ENCODE measurements at regions not wholly inside any gene's neighbourhood (a gene's known extent, or its start where the extent isn't known, plus 50 kb on each side); places are given as distances from the start of the nearest gene placed in this dataset.
"Not testable (repeated sequence)": the region's sequence is repeated elsewhere in the genome, so short reads cannot be mapped to it uniquely, and the experiment has no call there.

DNA sequence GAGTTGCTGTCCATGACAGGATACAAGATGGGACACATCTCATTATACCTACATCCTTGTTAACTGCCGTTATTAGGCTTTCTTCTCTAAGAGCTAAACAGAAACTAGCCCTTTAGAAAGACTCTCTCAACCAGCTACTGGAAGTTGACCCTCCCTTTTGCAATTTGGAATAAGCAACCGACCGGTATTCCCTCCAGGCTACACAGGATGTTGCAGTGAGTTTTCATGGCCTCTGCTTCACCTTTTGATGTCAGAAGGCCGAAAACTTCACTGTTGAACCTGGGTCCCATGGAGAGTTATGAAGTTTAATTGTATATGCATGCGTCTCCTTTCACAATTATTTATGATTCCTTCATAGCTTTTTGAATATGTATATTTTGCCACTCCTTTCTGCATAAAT lies 1042.5 kb upstream of the SPRY2 start:
- no peak for DNase-seq
- H3K27ac ChIP-seq, result no peak overlapping the region
- no peak overlapping the region for H3K4me3 ChIP-seq (ENCODE audit: low read depth, low read length)
- in situ Hi-C loops (cut with HindIII; ENCODE audit: low pct_ligation_motif_present, low sequenced_read_pairs), result no loop called here
- no peaks in the 10 kb centered on the region for H3K27me3 ChIP-seq (replicated peaks)
- no peaks in the 10 kb centered on the region for H3K36me3 ChIP-seq (replicated peaks)
- TF ChIP-seq, protein P1, sequence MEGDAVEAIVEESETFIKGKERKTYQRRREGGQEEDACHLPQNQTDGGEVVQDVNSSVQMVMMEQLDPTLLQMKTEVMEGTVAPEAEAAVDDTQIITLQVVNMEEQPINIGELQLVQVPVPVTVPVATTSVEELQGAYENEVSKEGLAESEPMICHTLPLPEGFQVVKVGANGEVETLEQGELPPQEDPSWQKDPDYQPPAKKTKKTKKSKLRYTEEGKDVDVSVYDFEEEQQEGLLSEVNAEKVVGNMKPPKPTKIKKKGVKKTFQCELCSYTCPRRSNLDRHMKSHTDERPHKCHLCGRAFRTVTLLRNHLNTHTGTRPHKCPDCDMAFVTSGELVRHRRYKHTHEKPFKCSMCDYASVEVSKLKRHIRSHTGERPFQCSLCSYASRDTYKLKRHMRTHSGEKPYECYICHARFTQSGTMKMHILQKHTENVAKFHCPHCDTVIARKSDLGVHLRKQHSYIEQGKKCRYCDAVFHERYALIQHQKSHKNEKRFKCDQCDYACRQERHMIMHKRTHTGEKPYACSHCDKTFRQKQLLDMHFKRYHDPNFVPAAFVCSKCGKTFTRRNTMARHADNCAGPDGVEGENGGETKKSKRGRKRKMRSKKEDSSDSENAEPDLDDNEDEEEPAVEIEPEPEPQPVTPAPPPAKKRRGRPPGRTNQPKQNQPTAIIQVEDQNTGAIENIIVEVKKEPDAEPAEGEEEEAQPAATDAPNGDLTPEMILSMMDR (IDR thresholded peaks at IDR 0.05; ENCODE audit: low read depth, low read length, missing control alignments), result no peak

DNA sequence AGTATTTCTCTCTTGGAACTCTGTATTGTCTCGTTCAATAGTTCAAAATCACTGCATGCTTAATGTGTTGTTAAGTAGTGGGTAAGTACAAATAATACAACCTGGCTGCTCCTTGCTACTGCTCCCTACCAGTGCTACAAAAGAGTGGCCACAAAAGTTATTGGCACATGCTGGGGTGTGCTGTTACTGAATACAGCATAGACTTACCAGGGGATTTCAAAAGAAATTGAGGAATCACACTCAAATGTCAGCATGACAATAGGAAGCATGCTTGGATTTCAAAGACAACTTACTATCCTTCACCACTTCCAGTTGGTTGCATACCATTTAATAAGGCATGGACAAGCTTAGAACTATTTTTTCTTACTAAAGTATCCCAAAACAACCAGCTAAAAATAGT lies 1041.3 kb upstream of the SPRY2 start:
- TF ChIP-seq, protein P1 (IDR thresholded peaks at IDR 0.05; ENCODE audit: low read depth, low read length, missing control alignments), result no peak
- in situ Hi-C loops (cut with HindIII; ENCODE audit: low pct_ligation_motif_present, low sequenced_read_pairs), result no loop called here
- no peaks in the 10 kb centered on the region for H3K36me3 ChIP-seq (replicated peaks)
- no peak overlapping the region for H3K27ac ChIP-seq
- no peak for DNase-seq
- H3K27me3 ChIP-seq (replicated peaks), result no peaks in the 10 kb centered on the region
- H3K4me3 ChIP-seq (ENCODE audit: low read depth, low read length), result no peak overlapping the region

DNA sequence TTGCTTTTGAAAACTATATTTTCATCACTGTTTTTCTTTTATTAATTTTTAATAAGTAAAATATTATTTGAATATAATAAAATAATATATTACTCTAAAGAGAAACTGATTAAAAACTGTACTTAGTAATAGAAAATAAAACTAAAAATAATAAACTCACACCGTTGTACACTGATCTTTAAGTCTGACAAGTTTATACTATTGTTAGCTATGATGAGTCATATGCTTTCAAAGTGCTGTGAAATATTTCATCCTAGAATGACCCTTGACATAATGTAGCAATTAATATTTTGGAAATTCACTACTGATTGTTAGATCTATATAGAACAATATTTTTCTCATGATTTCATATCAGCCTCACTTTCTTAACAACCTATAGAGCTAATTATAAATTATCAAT lies 1040.6 kb upstream of the SPRY2 start:
- Histone ChIP-seq H3K36me3 (replicated peaks) (no peaks in the 10 kb centered on the region), H3K27me3 (replicated peaks) (no peaks in the 10 kb centered on the region), H3K4me3 (ENCODE audit: low read depth, low read length) (no peak overlapping the region), H3K27ac (no peak overlapping the region)
- DNase-seq, result no peak
- TF ChIP-seq, protein P1 (IDR thresholded peaks at IDR 0.05; ENCODE audit: low read depth, low read length, missing control alignments), result no peak
- in situ Hi-C loops (cut with HindIII; ENCODE audit: low pct_ligation_motif_present, low sequenced_read_pairs), result no loop called here

DNA sequence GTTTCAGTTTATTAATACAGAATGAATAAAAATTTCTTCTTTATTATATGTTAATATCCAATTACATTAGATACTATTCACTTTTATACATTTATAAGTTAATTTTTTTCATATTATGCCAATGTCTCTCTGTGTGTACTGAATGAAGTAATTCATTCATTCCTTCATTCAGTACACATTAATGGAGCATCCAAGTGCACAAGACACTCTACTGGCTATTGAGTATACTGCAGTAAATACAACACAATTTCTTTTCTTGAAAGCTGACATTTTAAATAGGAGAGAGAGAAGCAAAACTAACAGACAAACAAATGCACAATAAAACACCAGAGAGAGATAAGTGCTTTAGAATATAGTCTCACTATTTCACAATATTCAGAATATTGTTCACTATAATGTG lies 1038.3 kb upstream of the SPRY2 start:
- DNase-seq, result no peak
- H3K27me3 ChIP-seq (replicated peaks), result no peaks in the 10 kb centered on the region
- TF ChIP-seq, protein P1 (IDR thresholded peaks at IDR 0.05; ENCODE audit: low read depth, low read length, missing control alignments), result no peak
- H3K4me3 ChIP-seq (ENCODE audit: low read depth, low read length), result no peak overlapping the region
- in situ Hi-C loops (cut with HindIII; ENCODE audit: low pct_ligation_motif_present, low sequenced_read_pairs), result no loop called here
- H3K36me3 ChIP-seq (replicated peaks), result no peaks in the 10 kb centered on the region
- H3K27ac ChIP-seq, result no peak overlapping the region

DNA sequence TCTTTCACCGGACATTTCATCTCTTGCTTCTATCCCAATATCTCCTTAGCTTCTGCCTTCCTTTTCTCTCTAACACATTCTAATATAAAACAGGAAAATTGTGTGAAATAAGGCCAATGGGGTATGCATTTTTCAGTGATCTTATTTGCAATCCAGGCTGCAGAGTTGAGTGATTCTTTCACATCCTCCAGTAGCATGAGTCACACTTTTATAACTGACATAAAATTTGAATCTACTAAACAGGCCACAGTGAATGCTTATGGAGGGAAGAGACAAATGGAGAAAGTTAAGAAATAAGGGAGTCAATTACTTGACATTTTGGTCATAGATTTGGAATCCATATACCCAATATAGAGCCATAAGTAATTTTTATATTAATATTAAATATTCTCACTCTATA lies 1037.0 kb upstream of the SPRY2 start:
- in situ Hi-C loops (cut with HindIII; ENCODE audit: low pct_ligation_motif_present, low sequenced_read_pairs), result no loop called here
- H3K27ac ChIP-seq, result no peak overlapping the region
- no peak for DNase-seq
- no peak overlapping the region for H3K4me3 ChIP-seq (ENCODE audit: low read depth, low read length)
- no peaks in the 10 kb centered on the region for H3K36me3 ChIP-seq (replicated peaks)
- TF ChIP-seq, protein P1 (IDR thresholded peaks at IDR 0.05; ENCODE audit: low read depth, low read length, missing control alignments), result no peak
- no peaks in the 10 kb centered on the region for H3K27me3 ChIP-seq (replicated peaks)

DNA sequence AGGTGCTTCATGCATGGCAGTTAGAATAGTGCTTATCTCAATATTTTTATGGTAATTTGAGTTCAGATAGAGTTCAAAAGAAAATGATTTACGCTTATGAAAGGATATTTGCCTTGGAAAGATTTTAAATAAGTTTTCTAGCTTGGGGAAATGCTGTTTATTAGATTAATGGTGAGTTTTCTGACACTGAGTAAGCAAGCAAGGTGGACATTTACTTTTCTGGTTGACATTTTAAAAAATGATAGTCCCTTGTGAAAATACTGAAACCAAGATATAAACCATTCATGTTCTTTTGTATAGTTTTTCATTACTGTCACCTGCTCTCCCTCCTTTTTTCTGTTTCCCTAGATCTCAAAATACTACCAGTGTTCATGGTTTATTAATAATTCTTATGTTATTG lies 1034.8 kb upstream of the SPRY2 start:
- TF ChIP-seq, protein P1 (IDR thresholded peaks at IDR 0.05; ENCODE audit: low read depth, low read length, missing control alignments), result no peak
- in situ Hi-C loops (cut with HindIII; ENCODE audit: low pct_ligation_motif_present, low sequenced_read_pairs), result no loop called here
- Histone ChIP-seq H3K4me3 (ENCODE audit: low read depth, low read length) (no peak overlapping the region), H3K36me3 (replicated peaks) (no peaks in the 10 kb centered on the region), H3K27ac (no peak overlapping the region), H3K27me3 (replicated peaks) (no peaks in the 10 kb centered on the region)
- no peak for DNase-seq

DNA sequence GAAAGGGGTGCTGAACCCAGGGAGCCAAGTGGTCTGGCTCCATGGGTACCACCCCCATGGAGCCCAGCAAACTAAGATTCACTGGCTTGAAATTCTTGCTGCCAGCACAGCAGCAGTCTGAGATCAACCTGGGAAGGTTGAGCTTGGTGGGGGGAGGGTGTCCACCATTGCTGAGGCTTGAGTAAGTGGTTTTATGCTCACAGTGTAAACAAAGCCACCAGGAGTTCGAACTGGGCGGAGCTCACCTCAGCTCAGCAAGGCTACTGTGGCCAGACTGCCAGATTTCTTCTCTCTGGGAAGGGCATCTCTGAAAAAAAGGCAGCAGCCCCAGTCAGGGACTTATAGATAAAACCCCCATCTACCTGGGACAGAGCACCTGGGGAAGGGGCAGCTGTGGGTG lies 1021.8 kb upstream of the SPRY2 start:
- H3K27me3 ChIP-seq (replicated peaks); in situ Hi-C loops (cut with HindIII; ENCODE audit: low pct_ligation_motif_present, low sequenced_read_pairs); DNase-seq; H3K4me3 ChIP-seq (ENCODE audit: low read depth, low read length); H3K27ac ChIP-seq; H3K36me3 ChIP-seq (replicated peaks): not testable (repeated sequence)
